Neural crest cell (in vitro differentiated cells): ENCODE measurements at regions not wholly inside any gene's neighbourhood (a gene's known extent, or its start where the extent isn't known, plus 50 kb on each side); places are given as distances from the start of the nearest gene placed in this dataset.

Source experiments
- DNase-seq: peaks from one replicate; pipeline ENCODE4 v3.0.0; 2021; ENCODE audit warnings: low read depth, mixed read lengths, low spot score
- H3K27ac Mint-ChIP-seq: one replicate; pipeline ENCODE4 v1.8.0; 2021; ENCODE audit warnings: mild to moderate bottlenecking, mixed read lengths; ENCODE audit not compliant: unreplicated experiment
- H3K27me3 Mint-ChIP-seq: 2 replicates; pipeline ENCODE4 v1.8.0; 2021; ENCODE audit warnings: low read depth, mild to moderate bottlenecking, mixed read lengths
- H3K36me3 Mint-ChIP-seq: 2 replicates; pipeline ENCODE4 v1.8.0; 2021; ENCODE audit warnings: low read depth, mild to moderate bottlenecking, mixed read lengths
- H3K4me1 Mint-ChIP-seq: 2 replicates; pipeline ENCODE4 v1.8.0; 2021; ENCODE audit warnings: mixed read lengths
- H3K4me3 Mint-ChIP-seq: one replicate; pipeline ENCODE4 v1.8.0; 2021; ENCODE audit warnings: mild to moderate bottlenecking, mixed read lengths
- H3K9me3 Mint-ChIP-seq: 2 replicates; pipeline ENCODE4 v1.8.0; 2021; ENCODE audit warnings: mixed read lengths
- TF ChIP-seq, protein P1 (sequence below): fragments of 200-600 bp; sonication (generic); conservative IDR thresholded peaks from 2 replicates; pipeline ENCODE4 v1.5.0; 2021; ENCODE audit warnings: antibody characterized with exemption, mild to moderate bottlenecking

GRCh38 chr13:53537586-53537985, 509.0 kb downstream of the OLFM4 start:
- Mint-ChIP-seq H3K27ac (no peak overlapping the region), H3K9me3 (no peaks in the 10 kb centered on the region), H3K4me3 (no peak overlapping the region), H3K27me3 (no peaks in the 10 kb centered on the region), H3K4me1 (peaks cover 3% of the 10 kb centered on the region), H3K36me3 (no peaks in the 10 kb centered on the region)
- TF ChIP-seq, protein P1, sequence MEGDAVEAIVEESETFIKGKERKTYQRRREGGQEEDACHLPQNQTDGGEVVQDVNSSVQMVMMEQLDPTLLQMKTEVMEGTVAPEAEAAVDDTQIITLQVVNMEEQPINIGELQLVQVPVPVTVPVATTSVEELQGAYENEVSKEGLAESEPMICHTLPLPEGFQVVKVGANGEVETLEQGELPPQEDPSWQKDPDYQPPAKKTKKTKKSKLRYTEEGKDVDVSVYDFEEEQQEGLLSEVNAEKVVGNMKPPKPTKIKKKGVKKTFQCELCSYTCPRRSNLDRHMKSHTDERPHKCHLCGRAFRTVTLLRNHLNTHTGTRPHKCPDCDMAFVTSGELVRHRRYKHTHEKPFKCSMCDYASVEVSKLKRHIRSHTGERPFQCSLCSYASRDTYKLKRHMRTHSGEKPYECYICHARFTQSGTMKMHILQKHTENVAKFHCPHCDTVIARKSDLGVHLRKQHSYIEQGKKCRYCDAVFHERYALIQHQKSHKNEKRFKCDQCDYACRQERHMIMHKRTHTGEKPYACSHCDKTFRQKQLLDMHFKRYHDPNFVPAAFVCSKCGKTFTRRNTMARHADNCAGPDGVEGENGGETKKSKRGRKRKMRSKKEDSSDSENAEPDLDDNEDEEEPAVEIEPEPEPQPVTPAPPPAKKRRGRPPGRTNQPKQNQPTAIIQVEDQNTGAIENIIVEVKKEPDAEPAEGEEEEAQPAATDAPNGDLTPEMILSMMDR: no peak
- no peak for DNase-seq

DNA sequence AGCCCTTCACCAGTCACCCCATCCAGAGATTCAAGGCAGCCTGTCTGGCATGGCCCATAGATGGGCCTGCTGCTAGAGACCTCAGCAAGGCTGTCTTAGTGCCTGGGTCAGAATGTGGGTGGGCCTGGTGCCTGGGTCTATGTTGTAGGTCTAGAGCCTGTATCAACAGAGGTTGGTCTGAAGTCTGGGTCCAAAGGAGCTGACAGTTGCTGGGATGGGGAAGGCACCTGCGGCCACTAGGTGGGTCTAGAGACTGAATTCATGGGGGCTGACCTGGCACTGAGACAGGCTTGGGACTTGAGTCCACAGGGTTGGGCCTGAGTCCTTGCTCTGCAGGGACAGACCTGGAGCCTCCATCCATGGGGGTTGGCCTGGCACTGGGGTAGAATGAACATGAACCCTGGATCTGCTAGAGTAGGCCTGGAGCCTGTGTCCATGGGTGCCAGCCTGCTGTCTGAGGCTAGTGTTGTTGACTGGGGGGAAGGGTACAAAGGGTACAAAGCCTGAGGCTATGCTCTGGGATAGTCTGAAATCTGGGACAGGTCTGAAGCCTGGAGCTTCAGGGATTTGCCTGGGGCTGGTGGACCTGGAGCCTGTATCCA, 516.8 kb downstream of the OLFM4 start:
- H3K27me3 Mint-ChIP-seq: no peaks in the 10 kb centered on the region
- no peaks in the 10 kb centered on the region for H3K36me3 Mint-ChIP-seq
- H3K4me3 Mint-ChIP-seq: no peak overlapping the region
- no peak for DNase-seq
- no peak overlapping the region for H3K27ac Mint-ChIP-seq
- no peaks in the 10 kb centered on the region for H3K4me1 Mint-ChIP-seq
- TF ChIP-seq, protein P1: no peak
- H3K9me3 Mint-ChIP-seq: peaks cover 4% of the 10 kb centered on the region

DNA sequence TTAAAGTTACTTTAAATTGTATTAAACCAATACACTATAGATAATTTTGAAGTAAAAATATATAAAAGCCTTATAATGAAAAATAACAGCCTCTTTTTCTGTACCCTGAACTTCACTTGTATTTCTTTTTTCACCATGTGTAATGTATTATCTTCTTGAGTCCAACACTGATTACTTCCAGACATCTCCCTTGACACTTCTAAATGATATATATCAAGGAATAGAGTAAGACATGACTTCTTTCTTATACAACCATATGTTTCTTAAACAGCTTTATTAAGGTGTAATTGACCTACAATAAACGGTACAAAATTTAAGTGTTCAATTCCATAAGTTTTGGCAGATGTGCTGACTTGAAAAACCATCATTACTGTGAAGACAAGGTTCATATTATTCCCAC, 531.9 kb downstream of the OLFM4 start:
- Mint-ChIP-seq H3K27ac (no peak overlapping the region), H3K4me1 (peaks cover 3% of the 10 kb centered on the region), H3K36me3 (no peaks in the 10 kb centered on the region), H3K9me3 (peaks cover 2% of the 10 kb centered on the region), H3K27me3 (no peaks in the 10 kb centered on the region), H3K4me3 (no peak overlapping the region)
- DNase-seq: no peak
- TF ChIP-seq, protein P1: no peak

DNA sequence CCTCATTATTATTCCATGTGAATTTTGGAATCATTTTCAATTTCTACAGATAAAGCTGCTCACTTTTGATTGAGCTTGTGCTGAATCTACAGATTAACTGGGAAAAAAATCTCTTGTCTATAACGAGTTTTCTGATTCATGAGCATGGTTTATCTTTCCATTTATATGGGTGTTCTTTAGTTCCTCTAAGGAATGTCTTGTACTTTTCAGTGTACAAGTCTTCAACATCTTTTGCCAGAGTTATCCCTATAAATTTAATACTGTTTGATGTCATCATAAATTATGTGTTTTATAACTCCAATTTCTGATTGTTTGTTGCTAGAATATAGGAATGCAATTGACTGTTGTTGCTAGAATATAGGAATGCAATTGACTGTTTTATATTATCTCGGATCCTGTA, 533.8 kb downstream of the OLFM4 start:
- H3K4me3 Mint-ChIP-seq: no peak overlapping the region
- H3K9me3 Mint-ChIP-seq: peaks cover 2% of the 10 kb centered on the region
- DNase-seq: no peak
- no peaks in the 10 kb centered on the region for H3K36me3 Mint-ChIP-seq
- H3K27ac Mint-ChIP-seq: no peak overlapping the region
- H3K27me3 Mint-ChIP-seq: no peaks in the 10 kb centered on the region
- TF ChIP-seq, protein P1: no peak
- H3K4me1 Mint-ChIP-seq: peaks cover 3% of the 10 kb centered on the region

DNA sequence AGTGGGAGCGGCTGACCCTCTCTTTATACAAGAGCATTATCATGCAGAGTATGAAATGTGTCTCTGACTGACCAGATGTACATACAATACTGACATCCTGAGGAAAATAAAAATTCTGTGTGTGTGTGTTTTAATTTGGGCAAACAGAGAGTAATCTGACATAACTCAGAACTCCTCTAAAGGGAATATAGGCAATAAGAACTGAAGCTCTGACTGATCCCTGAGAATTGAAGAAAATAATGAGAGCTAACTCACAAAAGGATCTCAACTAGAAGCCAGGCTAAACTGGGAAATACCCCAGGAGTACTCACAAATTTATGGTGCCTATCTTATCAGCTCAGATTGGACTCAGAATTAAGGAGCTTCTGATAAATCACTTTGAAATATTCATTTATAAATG, 539.9 kb downstream of the OLFM4 start:
- DNase-seq: no peak
- Mint-ChIP-seq H3K4me3 (no peak overlapping the region), H3K27me3 (no peaks in the 10 kb centered on the region), H3K36me3 (no peaks in the 10 kb centered on the region), H3K27ac (no peak overlapping the region), H3K4me1 (no peaks in the 10 kb centered on the region), H3K9me3 (no peaks in the 10 kb centered on the region)
- TF ChIP-seq, protein P1: no peak
